ENCODE measurements at regions not wholly inside any gene's neighbourhood (a gene's known extent, or its start where the extent isn't known, plus 50 kb on each side); places are given as distances from the start of the nearest gene placed in this dataset.
"Not testable (repeated sequence)": the region's sequence is repeated elsewhere in the genome, so short reads cannot be mapped to it uniquely, and the experiment has no call there.

DNA sequence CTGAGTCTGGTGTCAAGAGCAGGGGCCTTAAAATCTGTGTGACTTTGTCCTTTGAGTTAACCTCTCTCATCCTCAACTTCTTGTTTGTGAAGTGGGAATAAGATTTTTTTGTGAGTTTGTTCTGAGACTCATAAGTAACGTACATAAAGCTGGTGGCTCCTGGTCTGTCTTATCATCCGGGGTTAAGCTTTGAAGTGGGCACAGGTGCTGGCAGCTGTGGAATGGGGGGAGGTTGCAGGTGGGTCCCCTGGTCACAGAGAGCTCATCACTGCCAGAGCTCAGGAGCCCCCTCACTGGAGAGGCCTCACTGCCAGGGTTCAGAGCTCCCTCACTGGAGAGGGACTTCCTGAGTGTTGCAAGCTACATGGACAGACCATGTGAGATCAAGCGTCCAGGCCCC is 174.1 kb downstream of the NRN1 start:
- WGBS (ENCODE audit: insufficient coverage) = 69% methylated on average over 3 of the region's 3 CpGs
- TF ChIP-seq, protein P1, sequence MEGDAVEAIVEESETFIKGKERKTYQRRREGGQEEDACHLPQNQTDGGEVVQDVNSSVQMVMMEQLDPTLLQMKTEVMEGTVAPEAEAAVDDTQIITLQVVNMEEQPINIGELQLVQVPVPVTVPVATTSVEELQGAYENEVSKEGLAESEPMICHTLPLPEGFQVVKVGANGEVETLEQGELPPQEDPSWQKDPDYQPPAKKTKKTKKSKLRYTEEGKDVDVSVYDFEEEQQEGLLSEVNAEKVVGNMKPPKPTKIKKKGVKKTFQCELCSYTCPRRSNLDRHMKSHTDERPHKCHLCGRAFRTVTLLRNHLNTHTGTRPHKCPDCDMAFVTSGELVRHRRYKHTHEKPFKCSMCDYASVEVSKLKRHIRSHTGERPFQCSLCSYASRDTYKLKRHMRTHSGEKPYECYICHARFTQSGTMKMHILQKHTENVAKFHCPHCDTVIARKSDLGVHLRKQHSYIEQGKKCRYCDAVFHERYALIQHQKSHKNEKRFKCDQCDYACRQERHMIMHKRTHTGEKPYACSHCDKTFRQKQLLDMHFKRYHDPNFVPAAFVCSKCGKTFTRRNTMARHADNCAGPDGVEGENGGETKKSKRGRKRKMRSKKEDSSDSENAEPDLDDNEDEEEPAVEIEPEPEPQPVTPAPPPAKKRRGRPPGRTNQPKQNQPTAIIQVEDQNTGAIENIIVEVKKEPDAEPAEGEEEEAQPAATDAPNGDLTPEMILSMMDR (IDR thresholded peaks at IDR 0.05) = no peak
- Mint-ChIP-seq H3K9me3 (no peaks in the 10 kb centered on the region), H3K27ac (peak overlapping the region; percentile 95), H3K4me1 (peaks cover 45 to 57% of the 10 kb centered on the region in 2 donors), H3K4me3 (peak overlapping the region; percentile 80), H3K27me3 (ENCODE audit: low read depth in 2 of 2) (no peaks in the 10 kb centered on the region), H3K36me3 (no peaks in the 10 kb centered on the region)
- DNase-seq (no peak), ATAC-seq (no peak)
- Histone ChIP-seq H3K4me3 (ENCODE audit: low read length) (no peak overlapping the region), H3K9me3 (ENCODE audit: control insufficient read depth, insufficient read depth, low read length) (no peaks in the 10 kb centered on the region), H3K36me3 (ENCODE audit: control insufficient read depth, insufficient read depth, low read length) (no peaks in the 10 kb centered on the region), H3K4me1 (ENCODE audit: control insufficient read depth, insufficient read depth, low read length) (peaks cover 41% of the 10 kb centered on the region), H3K27ac (ENCODE audit: low read length) (peak overlapping the region; percentile 72), H3K27me3 (ENCODE audit: control insufficient read depth, insufficient read depth, low read length) (no peaks in the 10 kb centered on the region)
- intact Hi-C loops (cut with micrococcal nuclease) = loop anchor here (5.0 kb wide), 1 partner anchor 35 kb away; no protein-coding TSS in a partner anchor

DNA sequence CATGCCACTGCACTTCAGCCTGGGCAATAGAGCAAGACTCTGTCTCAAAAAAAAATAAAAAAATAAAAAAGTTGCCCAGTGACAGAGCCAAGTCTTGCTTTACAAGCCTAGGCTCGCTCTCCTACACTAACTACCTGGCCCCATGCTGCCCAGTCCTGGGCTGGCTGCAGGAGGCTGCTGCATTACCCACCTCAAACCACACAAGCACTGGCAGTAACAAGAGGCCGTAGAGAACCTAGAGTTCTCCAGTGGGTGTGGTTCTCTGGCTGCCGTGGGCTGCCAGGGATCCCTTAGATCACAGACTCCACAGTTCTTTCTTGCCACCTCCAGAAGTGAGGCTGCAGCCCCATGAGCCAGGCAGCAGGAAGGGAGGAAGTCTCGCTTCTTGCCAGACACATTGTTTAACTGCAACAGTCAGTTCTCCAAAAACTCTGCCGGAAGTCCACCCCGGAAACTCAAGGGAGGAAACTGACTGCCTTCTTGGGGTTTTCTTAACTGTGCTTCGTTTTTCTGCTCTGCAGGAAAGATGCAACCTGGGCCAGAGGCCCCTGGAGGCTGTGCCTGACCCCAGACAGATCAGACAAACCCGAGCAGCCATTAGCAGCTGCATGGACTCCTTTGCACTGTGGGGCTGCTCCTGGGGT is 175.4 kb downstream of the NRN1 start:
- not testable (repeated sequence) for H3K27me3 ChIP-seq (ENCODE audit: control insufficient read depth, insufficient read depth, low read length); H3K4me3 ChIP-seq (ENCODE audit: low read length); H3K27me3 Mint-ChIP-seq (ENCODE audit: low read depth in 2 of 2); H3K9me3 ChIP-seq (ENCODE audit: control insufficient read depth, insufficient read depth, low read length); H3K9me3 Mint-ChIP-seq; H3K36me3 ChIP-seq (ENCODE audit: control insufficient read depth, insufficient read depth, low read length); H3K36me3 Mint-ChIP-seq
- peaks cover 41% of the 10 kb centered on the region for H3K4me1 ChIP-seq (ENCODE audit: control insufficient read depth, insufficient read depth, low read length)
- WGBS (ENCODE audit: insufficient coverage) = 13% methylated on average over 8 of the region's 8 CpGs
- ATAC-seq (peak; percentile 83 to 89 (median 86)), DNase-seq (peak; percentile 41 to 73)
- peak overlapping the region; percentile 95 for H3K27ac Mint-ChIP-seq
- intact Hi-C loops (cut with micrococcal nuclease) = loop anchor here (5.0 kb wide), 1 partner anchor 36 kb away; no protein-coding TSS in a partner anchor
- peak overlapping the region; percentile 80 for H3K4me3 Mint-ChIP-seq
- H3K27ac ChIP-seq (ENCODE audit: low read length) = peak overlapping the region; percentile 72
- H3K4me1 Mint-ChIP-seq = peaks cover 53 to 66% of the 10 kb centered on the region in 2 donors

DNA sequence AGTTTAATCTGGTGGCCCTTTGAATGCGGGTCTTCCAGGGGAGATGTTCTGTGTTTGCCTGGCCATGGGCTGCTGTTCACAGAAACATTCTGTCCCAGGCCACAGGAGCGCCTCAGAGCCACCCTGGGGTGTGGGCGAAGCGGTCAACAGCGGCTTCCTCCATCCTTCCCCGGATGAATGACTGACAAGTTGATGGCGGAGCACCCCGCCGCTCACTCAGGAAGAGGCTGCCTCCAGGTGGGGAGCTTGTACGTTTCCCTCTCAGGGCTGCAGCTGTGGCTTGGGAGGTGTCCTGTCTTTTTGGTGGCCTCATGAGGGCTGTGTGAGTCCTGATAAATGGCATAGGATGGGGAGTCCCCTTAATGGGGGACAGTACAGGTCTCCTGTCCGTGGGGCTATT is 178.4 kb downstream of the NRN1 start:
- intact Hi-C loops (cut with micrococcal nuclease) = no loop called here
- Histone ChIP-seq H3K27ac (ENCODE audit: low read length) (no peak overlapping the region), H3K4me1 (ENCODE audit: control insufficient read depth, insufficient read depth, low read length) (peaks cover 58% of the 10 kb centered on the region), H3K9me3 (ENCODE audit: control insufficient read depth, insufficient read depth, low read length) (no peaks in the 10 kb centered on the region), H3K36me3 (ENCODE audit: control insufficient read depth, insufficient read depth, low read length) (no peaks in the 10 kb centered on the region), H3K4me3 (ENCODE audit: low read length) (no peak overlapping the region), H3K27me3 (ENCODE audit: control insufficient read depth, insufficient read depth, low read length) (no peaks in the 10 kb centered on the region)
- Mint-ChIP-seq H3K4me3 (no peak overlapping the region), H3K27ac (peak overlapping the region; percentile 33 to 74), H3K9me3 (no peaks in the 10 kb centered on the region), H3K36me3 (no peaks in the 10 kb centered on the region), H3K27me3 (ENCODE audit: low read depth in 2 of 2) (no peaks in the 10 kb centered on the region), H3K4me1 (peaks cover 62 to 73% of the 10 kb centered on the region in 2 donors)
- WGBS (ENCODE audit: insufficient coverage) = 48% methylated on average over 11 of the region's 11 CpGs
- TF ChIP-seq, protein P1 (IDR thresholded peaks at IDR 0.05) = no peak
- DNase-seq = no peak
- ATAC-seq = no peak

DNA sequence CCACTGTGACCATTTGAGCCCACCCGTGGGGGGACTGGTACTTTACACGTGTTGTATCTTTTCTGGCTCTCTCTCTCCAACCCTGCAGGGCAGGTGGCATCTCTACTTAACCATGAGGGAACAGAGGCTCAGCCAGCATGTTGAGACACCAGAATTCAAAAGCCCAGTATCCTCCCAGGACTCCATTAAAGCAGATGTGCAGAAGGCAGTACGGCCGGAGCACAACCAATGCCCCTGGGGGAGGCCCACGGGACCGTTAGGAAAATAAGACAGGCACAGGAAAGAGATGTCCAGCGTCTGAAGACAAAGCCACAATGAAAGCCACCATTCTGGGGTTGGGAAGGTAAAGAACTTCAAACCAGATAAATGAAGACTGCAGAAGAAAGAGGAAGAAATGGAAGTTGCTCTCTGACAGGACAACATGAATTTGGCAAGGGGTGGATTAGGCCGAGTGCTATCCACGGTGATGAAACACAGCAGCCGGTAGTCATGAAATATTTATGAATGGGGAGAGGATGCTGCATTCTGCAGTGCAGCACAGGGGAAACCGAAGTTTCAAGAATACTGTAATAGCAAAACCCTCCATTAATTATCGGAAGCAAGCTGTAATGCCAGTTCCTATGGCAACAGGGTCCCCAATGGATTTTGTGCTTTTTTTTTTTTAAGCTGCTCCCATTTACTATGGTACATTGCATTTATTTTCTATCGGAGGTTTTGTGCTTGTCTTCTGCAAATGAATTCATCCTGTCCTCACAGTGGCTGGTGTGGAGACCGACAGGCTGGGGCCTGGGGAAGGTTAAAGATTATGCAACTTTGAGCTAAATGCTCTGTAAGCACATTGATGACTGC is 179.4 kb downstream of the NRN1 start:
- H3K27me3 Mint-ChIP-seq (ENCODE audit: low read depth in 2 of 2) = no peaks in the 10 kb centered on the region
- 85% methylated on average over 14 of the region's 14 CpGs for WGBS (ENCODE audit: insufficient coverage)
- Histone ChIP-seq H3K9me3 (ENCODE audit: control insufficient read depth, insufficient read depth, low read length) (no peaks in the 10 kb centered on the region), H3K27me3 (ENCODE audit: control insufficient read depth, insufficient read depth, low read length) (no peaks in the 10 kb centered on the region), H3K4me1 (ENCODE audit: control insufficient read depth, insufficient read depth, low read length) (peaks cover 50% of the 10 kb centered on the region), H3K4me3 (ENCODE audit: low read length) (no peak overlapping the region), H3K36me3 (ENCODE audit: control insufficient read depth, insufficient read depth, low read length) (no peaks in the 10 kb centered on the region), H3K27ac (ENCODE audit: low read length) (no peak overlapping the region)
- intact Hi-C loops (cut with micrococcal nuclease) = no loop called here
- peaks cover 57 to 69% of the 10 kb centered on the region in 2 donors for H3K4me1 Mint-ChIP-seq
- no peaks in the 10 kb centered on the region for H3K36me3 Mint-ChIP-seq
- peak overlapping the region; percentile 40 to 46 for H3K27ac Mint-ChIP-seq
- no peak overlapping the region for H3K4me3 Mint-ChIP-seq
- ATAC-seq (no peak), DNase-seq (no peak)
- no peaks in the 10 kb centered on the region for H3K9me3 Mint-ChIP-seq
- TF ChIP-seq, protein P1 (IDR thresholded peaks at IDR 0.05) = no peak

DNA sequence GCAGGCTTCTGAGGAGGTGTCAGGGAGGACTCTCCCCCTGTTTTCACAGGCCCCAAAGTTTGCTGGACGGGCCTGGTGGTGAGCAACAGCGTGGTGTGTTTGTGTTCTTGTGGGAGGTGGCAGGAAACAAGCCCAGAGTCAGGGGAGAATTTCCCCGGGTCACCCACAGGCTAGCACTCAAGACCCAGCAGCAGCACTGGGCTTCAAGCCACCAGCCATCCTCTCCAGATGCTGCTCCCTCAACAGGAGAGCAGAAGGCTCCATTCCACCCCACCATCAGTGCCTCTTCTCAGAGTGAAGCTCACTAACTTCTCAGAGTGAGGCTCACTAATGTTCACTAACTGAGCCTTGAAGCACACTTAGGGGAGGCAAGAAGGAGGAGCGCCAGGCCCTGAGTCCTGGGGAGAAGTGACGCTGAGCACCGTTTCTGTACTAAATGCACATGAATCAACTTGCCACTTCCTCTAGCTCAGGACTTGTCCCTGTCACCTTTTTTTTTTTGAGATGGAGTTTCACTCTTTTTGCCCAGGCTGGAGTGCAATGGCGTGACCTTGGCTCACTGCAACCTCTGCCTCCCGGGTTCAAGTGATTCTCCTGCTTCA is 182.2 kb downstream of the NRN1 start:
- H3K4me3 ChIP-seq (ENCODE audit: low read length); H3K27me3 ChIP-seq (ENCODE audit: control insufficient read depth, insufficient read depth, low read length); H3K9me3 Mint-ChIP-seq; H3K27me3 Mint-ChIP-seq (ENCODE audit: low read depth in 2 of 2); H3K9me3 ChIP-seq (ENCODE audit: control insufficient read depth, insufficient read depth, low read length); intact Hi-C loops (cut with micrococcal nuclease); H3K36me3 Mint-ChIP-seq; H3K36me3 ChIP-seq (ENCODE audit: control insufficient read depth, insufficient read depth, low read length): not testable (repeated sequence)
- Mint-ChIP-seq H3K4me3 (peak overlapping the region; percentile 22), H3K4me1 (peaks cover 38 to 41% of the 10 kb centered on the region in 2 donors), H3K27ac (peak overlapping the region; percentile 89 to 91)
- peak; percentile 78 to 89 (median 83) for ATAC-seq
- Histone ChIP-seq H3K27ac (ENCODE audit: low read length) (peak overlapping the region; percentile 61), H3K4me1 (ENCODE audit: control insufficient read depth, insufficient read depth, low read length) (peaks cover 28% of the 10 kb centered on the region)
- WGBS (ENCODE audit: insufficient coverage) = 48% methylated on average over 8 of the region's 8 CpGs
- DNase-seq = peak; percentile 29 to 39
